ENCODE measurements at regions not wholly inside any gene's neighbourhood (a gene's known extent, or its start where the extent isn't known, plus 50 kb on each side); places are given as distances from the start of the nearest gene placed in this dataset.
"Not testable (repeated sequence)": the region's sequence is repeated elsewhere in the genome, so short reads cannot be mapped to it uniquely, and the experiment has no call there.

- no peak for DNase-seq (ENCODE audit: low spot score)
Observed at GRCh38 chr20:6339176-6339575, 216.3 kb upstream of the FERMT1 start.

GRCh38 chr20:6333110-6333509 lies 210.3 kb upstream of the FERMT1 start:
- TF ChIP-seq CTCF (IDR thresholded peaks at IDR 0.05; ENCODE audit: extremely low read depth, missing control alignments) = no peak
- DNase-seq (ENCODE audit: low spot score) = no peak

More at GRCh38 chr20:6339176-6339575, 216.3 kb upstream of the FERMT1 start:
- no peak for TF ChIP-seq CTCF (IDR thresholded peaks at IDR 0.05; ENCODE audit: extremely low read depth, missing control alignments)

GRCh38 chr20:6321235-6321634 lies 198.4 kb upstream of the FERMT1 start:
- DNase-seq (ENCODE audit: low spot score) = not testable (repeated sequence)

- no peak for TF ChIP-seq CTCF (IDR thresholded peaks at IDR 0.05; ENCODE audit: extremely low read depth, missing control alignments)
- no peak for DNase-seq (ENCODE audit: low spot score)
Observed at GRCh38 chr20:6311841-6312655, 189.2 kb upstream of the FERMT1 start.

GRCh38 chr20:6311097-6311496 lies 188.3 kb upstream of the FERMT1 start:
- no peak for DNase-seq (ENCODE audit: low spot score)

GRCh38 chr20:6305536-6305935 lies 182.7 kb upstream of the FERMT1 start:
- DNase-seq (ENCODE audit: low spot score) = no peak
- no peak for TF ChIP-seq CTCF (IDR thresholded peaks at IDR 0.05; ENCODE audit: extremely low read depth, missing control alignments)

More at GRCh38 chr20:6311097-6311496, 188.3 kb upstream of the FERMT1 start:
- no peak for TF ChIP-seq CTCF (IDR thresholded peaks at IDR 0.05; ENCODE audit: extremely low read depth, missing control alignments)

- no peak for DNase-seq (ENCODE audit: low spot score)
- TF ChIP-seq CTCF (IDR thresholded peaks at IDR 0.05; ENCODE audit: extremely low read depth, missing control alignments) = no peak
Observed at GRCh38 chr20:6302041-6302440, 179.2 kb upstream of the FERMT1 start.

- no peak for TF ChIP-seq CTCF (IDR thresholded peaks at IDR 0.05; ENCODE audit: extremely low read depth, missing control alignments)
Observed at GRCh38 chr20:6299456-6299855, 176.6 kb upstream of the FERMT1 start.

More at GRCh38 chr20:6299456-6299855, 176.6 kb upstream of the FERMT1 start:
- no peak for DNase-seq (ENCODE audit: low spot score)
